Mucosa of descending colon (tissue), 3 donors: ENCODE measurements at regions not wholly inside any gene's neighbourhood (a gene's known extent, or its start where the extent isn't known, plus 50 kb on each side); places are given as distances from the start of the nearest gene placed in this dataset.
A peak's percentile ranks its signal among the peaks of the same experiment; 100 is the strongest.

Experiments used
- ATAC-seq: fragments of 200-7000 bp; cut with Tn5 transposase; one replicate; pipeline ENCODE4 v1.9.1; 2020; ENCODE audit warnings: mild to moderate bottlenecking, moderate library complexity
- DNase-seq, 3 donors: peaks; one replicate each; pipeline ENCODE4 v3.0.0-alpha.2; 2020
- H3K36me3 ChIP-seq: fragments of 200-600 bp; one replicate; pipeline ENCODE4 v1.8.0; 2021; ENCODE audit warnings: low read depth, mild to moderate bottlenecking
- H3K4me1 ChIP-seq: fragments of 200-600 bp; one replicate; pipeline ENCODE4 v1.8.0; 2021; ENCODE audit warnings: low read depth, mild to moderate bottlenecking
- H3K4me3 ChIP-seq: fragments of 200-600 bp; one replicate; pipeline ENCODE4 v1.8.0; 2021; ENCODE audit warnings: mild to moderate bottlenecking
- H3K9me3 ChIP-seq: fragments of 200-600 bp; one replicate; pipeline ENCODE4 v1.8.0; 2021; ENCODE audit warnings: mild to moderate bottlenecking
- CTCF ChIP-seq: fragments of 200-600 bp; IDR thresholded peaks from one replicate; pipeline ENCODE4 v1.8.0; 2022; ENCODE audit warnings: antibody characterized with exemption, mild to moderate bottlenecking
- intact Hi-C, 2 donors: fragments of 100-400 bp; cut with DNase I in 1 of 2; cut with micrococcal nuclease in 1 of 2; formaldehyde crosslinking; loops; one replicate each; pipeline versions ENCODE4 v1.11.0 to v1.11.1; 2022; cut with DNase I, micrococcal nuclease
- donor health status: DM: no; HTN: no; CAD: no; lungs with moderate emphysema.
- donor health status: DM: no; HTN: no; CAD: no.
- donor health status: DM: no; HTN: yes; CAD: no.

- TF ChIP-seq CTCF, result no peak
- Histone ChIP-seq H3K36me3 (no peaks in the 10 kb centered on the region), H3K4me1 (no peaks in the 10 kb centered on the region), H3K9me3 (no peaks in the 10 kb centered on the region), H3K4me3 (no peak overlapping the region)
- intact Hi-C loops, result no loop called here
- DNase-seq, result no peak
- ATAC-seq, result no peak
Observed at GRCh38 chr1:98327220-98327861, 334.2 kb upstream of the SNX7 start.

DNA sequence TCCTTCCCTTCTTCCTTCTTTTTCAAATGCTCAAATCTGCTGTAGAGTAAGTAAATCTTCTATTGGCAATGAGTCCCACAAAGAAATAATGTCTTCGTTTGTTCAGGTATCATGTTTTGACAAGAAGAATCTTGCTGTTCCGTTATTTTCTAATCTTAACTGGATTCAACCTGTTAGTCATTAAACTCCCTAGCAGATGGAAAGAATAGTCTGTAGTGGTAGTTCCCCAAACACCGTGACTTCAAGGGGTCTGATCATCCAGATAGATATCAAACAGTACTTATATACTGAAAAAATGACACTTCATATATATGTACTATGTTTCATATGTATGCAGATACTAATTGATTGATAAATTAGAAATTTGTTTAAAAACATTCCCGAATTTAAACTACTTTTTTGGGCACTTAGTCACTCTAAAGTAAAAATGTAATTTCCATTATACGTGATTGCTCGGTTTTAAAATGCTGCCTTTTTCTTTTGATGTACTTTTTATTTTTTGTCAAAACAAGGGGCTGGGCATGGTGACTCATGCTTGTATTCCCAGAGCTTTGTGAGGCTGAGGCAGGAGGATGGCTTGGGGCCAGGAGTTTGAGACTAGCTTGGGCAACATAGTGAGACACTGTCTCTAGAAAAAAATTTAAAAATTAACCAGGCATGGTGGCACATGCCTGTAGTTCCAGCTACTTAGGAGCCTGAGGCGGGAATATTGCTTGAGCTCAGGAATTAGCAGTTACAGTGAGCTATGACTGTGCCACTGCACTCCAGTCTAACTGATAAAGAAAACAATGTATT, 335.7 kb upstream of the SNX7 start:
- ATAC-seq (peak; percentile 58), DNase-seq (peak; percentile 32 to 50 (median 34))
- TF ChIP-seq CTCF, result no peak
- no peaks in the 10 kb centered on the region for H3K36me3 ChIP-seq
- H3K9me3 ChIP-seq, result no peaks in the 10 kb centered on the region
- H3K4me3 ChIP-seq, result no peak overlapping the region
- no peaks in the 10 kb centered on the region for H3K4me1 ChIP-seq
- intact Hi-C loops, result no loop called here

- H3K36me3 ChIP-seq, result no peaks in the 10 kb centered on the region
- ATAC-seq (peak; percentile 76), DNase-seq (peak in 1 of 3 donors; percentile 18)
- no peaks in the 10 kb centered on the region for H3K9me3 ChIP-seq
- no peak overlapping the region for H3K4me3 ChIP-seq
- no peak for TF ChIP-seq CTCF
- H3K4me1 ChIP-seq, result no peaks in the 10 kb centered on the region
- intact Hi-C loops, result no loop called here
Observed at GRCh38 chr1:98323906-98324358, 337.6 kb upstream of the SNX7 start.

DNA sequence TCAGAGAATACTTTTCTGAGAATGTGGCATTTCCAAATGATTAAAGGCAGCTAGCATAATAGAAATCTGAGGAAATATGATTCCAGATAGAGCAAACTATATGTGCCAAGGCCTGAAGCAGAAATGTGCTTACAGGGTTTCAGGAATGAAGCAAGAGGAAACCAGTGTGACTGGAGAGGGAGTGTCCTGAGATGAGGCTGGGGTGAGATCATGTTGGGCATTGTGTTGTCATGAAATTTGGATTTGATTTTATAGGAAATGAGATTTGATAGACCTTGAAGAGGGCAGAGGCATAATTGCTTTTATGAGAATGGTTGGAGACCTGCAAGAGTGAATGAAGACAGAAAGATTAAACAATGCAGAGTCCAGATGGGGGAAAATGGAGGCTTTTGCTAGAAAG, 338.1 kb upstream of the SNX7 start:
- intact Hi-C loops, result no loop called here
- Histone ChIP-seq H3K4me1 (no peaks in the 10 kb centered on the region), H3K4me3 (no peak overlapping the region), H3K36me3 (no peaks in the 10 kb centered on the region), H3K9me3 (no peaks in the 10 kb centered on the region)
- ATAC-seq, result peak; percentile 49
- no peak for TF ChIP-seq CTCF
- DNase-seq, result no peak

GRCh38 chr1:98322966-98323365, 338.6 kb upstream of the SNX7 start:
- Histone ChIP-seq H3K4me1 (no peaks in the 10 kb centered on the region), H3K36me3 (no peaks in the 10 kb centered on the region), H3K4me3 (no peak overlapping the region), H3K9me3 (no peaks in the 10 kb centered on the region)
- intact Hi-C loops, result no loop called here
- no peak for ATAC-seq
- no peak for TF ChIP-seq CTCF
- DNase-seq, result no peak
